ENCODE measurements at regions not wholly inside any gene's neighbourhood (a gene's known extent, or its start where the extent isn't known, plus 50 kb on each side); places are given as distances from the start of the nearest gene placed in this dataset.

- TF ChIP-seq POLR2A (IDR thresholded peaks at IDR 0.05; ENCODE audit: low read depth, low read length) (no peak), CTCF (conservative IDR thresholded peaks at IDR 0.05; ENCODE audit: low read depth, low read length) (no peak), MAFK (IDR thresholded peaks at IDR 0.05; ENCODE audit: low read depth, low read length) (no peak), CEBPB (IDR thresholded peaks at IDR 0.05; ENCODE audit: low read depth, low read length) (peak; percentile 76), RFX5 (IDR thresholded peaks at IDR 0.05; ENCODE audit: low read depth, low read length) (no peak), RAD21 (IDR thresholded peaks at IDR 0.05; ENCODE audit: low read length) (no peak), NFE2L2 (IDR thresholded peaks at IDR 0.05; ENCODE audit: low read depth, low read length) (no peak), USF2 (IDR thresholded peaks at IDR 0.05; ENCODE audit: low read depth, low read length) (no peak), ELK1 (IDR thresholded peaks at IDR 0.05; ENCODE audit: borderline replicate concordance, low read depth, low read length) (no peak), FOS (IDR thresholded peaks at IDR 0.05; ENCODE audit: low read depth, low read length) (no peak), SMC3 (IDR thresholded peaks at IDR 0.05; ENCODE audit: low read depth, low read length) (no peak), BHLHE40 (IDR thresholded peaks at IDR 0.05; ENCODE audit: low read depth, low read length) (no peak)
Measured at GRCh38 chr13:83577183-83577582, 305.1 kb downstream of the SLITRK1 start.

Measured in IMR-90 (cell line).